Spleen (tissue), 7 donors: ENCODE measurements at regions not wholly inside any gene's neighbourhood (a gene's known extent, or its start where the extent isn't known, plus 50 kb on each side); places are given as distances from the start of the nearest gene placed in this dataset.

ENCODE experiments used
- POLR2A ChIP-seq, 3 donors: fragments of 450-650 bp; IDR thresholded peaks; one replicate each; pipeline ENCODE4 v1.5.1; 2017; ENCODE audit warnings: antibody characterized with exemption in 3 of 3, mild to moderate bottlenecking in 1 of 3
- POLR2AphosphoS5 ChIP-seq, 3 donors: sonication (generic); formaldehyde crosslinking; IDR thresholded peaks; one replicate each; pipeline ENCODE4 v1.5.1; 2017; ENCODE audit warnings: antibody characterized with exemption in 3 of 3
- TF ChIP-seq, protein P1 (sequence below), 11 experiments: fragments of 200-600 bp in 7 of 11; fragments of 450-650 bp in 4 of 11; sonication (generic) in 4 of 11; IDR thresholded peaks in 8 of 11; conservative IDR thresholded peaks in 3 of 11; 1 replicate in 7 of 11; 2 replicates in 4 of 11; pipeline versions ENCODE4 v1.4.0 to v1.8.0; 2016 to 2021; ENCODE audit warnings: antibody characterized with exemption in 11 of 11, inconsistent platforms in 4 of 11, mild to moderate bottlenecking in 1 of 11
- donor health status: DM: no; HTN: no; CAD: no; lungs with moderate emphysema.
- donor health status: DM: no; HTN: no; CAD: no.
- donor health status: DM: no; HTN: no; CAD: no.

DNA sequence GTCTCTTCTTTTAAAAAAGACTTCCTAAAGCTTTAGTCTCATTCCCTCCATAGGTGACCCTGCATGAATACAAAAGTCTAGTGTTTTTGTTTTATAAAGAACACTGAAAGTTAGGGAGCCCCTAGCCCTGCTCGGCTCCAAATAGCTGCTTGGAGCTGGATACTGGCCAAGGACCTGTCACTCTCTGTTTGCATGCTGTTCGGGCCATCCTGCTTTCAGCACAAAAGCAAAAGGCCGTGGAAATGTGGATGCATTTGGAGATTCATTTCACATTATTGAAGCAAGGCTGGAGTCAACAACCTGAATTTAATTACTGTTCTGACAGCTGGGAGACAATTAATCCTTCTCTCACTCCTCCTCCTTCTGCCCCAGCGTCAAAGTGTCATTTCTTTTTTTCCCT lies 151.7 kb upstream of the NMUR2 start:
- TF ChIP-seq, protein P1, sequence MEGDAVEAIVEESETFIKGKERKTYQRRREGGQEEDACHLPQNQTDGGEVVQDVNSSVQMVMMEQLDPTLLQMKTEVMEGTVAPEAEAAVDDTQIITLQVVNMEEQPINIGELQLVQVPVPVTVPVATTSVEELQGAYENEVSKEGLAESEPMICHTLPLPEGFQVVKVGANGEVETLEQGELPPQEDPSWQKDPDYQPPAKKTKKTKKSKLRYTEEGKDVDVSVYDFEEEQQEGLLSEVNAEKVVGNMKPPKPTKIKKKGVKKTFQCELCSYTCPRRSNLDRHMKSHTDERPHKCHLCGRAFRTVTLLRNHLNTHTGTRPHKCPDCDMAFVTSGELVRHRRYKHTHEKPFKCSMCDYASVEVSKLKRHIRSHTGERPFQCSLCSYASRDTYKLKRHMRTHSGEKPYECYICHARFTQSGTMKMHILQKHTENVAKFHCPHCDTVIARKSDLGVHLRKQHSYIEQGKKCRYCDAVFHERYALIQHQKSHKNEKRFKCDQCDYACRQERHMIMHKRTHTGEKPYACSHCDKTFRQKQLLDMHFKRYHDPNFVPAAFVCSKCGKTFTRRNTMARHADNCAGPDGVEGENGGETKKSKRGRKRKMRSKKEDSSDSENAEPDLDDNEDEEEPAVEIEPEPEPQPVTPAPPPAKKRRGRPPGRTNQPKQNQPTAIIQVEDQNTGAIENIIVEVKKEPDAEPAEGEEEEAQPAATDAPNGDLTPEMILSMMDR (IDR thresholded peaks at IDR 0.05 in 8 of 11, conservative IDR thresholded peaks at IDR 0.05 in 3 of 11): no peak
- TF ChIP-seq POLR2A (IDR thresholded peaks at IDR 0.05): no peak
- no peak for TF ChIP-seq POLR2AphosphoS5 (IDR thresholded peaks at IDR 0.05)
